Suprapubic skin (tissue), 3 donors: ENCODE measurements at regions not wholly inside any gene's neighbourhood (a gene's known extent, or its start where the extent isn't known, plus 50 kb on each side); places are given as distances from the start of the nearest gene placed in this dataset.

Experiments
- CTCF ChIP-seq, 2 donors: fragments of 200-600 bp in 1 of 2; fragments of 450-650 bp in 1 of 2; sonication (generic) in 1 of 2; IDR thresholded peaks; one replicate each; pipeline ENCODE4 v1.5.1; 2016 to 2019; ENCODE audit warnings: antibody characterized with exemption in 2 of 2, mild to moderate bottlenecking in 1 of 2, moderate library complexity in 1 of 2
- EP300 ChIP-seq: sonication (generic); formaldehyde crosslinking; IDR thresholded peaks from one replicate; pipeline ENCODE4 v1.6.1; 2017; ENCODE audit warnings: antibody characterized with exemption
- POLR2A ChIP-seq, 2 donors: fragments of 450-650 bp; IDR thresholded peaks; one replicate each; pipeline ENCODE4 v1.6.1; 2017; ENCODE audit warnings: antibody characterized with exemption in 2 of 2, mild to moderate bottlenecking in 2 of 2, moderate library complexity in 2 of 2

DNA sequence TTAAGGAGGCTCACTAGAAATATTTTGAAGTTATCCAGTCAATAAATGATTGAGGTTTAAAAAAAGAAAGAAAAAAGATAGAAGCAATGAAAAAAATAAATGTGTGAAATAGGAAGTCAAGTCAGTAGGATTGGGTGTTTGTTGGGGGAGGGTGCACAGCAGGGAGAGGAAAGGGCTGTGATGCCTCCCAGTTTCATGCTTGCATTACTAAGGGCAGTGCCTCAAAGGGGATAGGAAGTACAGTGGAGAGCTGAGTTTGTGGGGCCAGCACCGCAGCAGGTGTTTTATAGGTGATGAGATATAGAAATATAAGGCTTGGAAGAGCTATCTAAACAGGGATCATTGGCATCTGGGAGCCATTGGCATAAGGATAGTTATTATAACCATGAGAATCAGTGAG, 919.2 kb downstream of the STIM2 start:
- TF ChIP-seq CTCF (IDR thresholded peaks at IDR 0.05) (no peak), EP300 (no peak), POLR2A (IDR thresholded peaks at IDR 0.05) (no peak)
